SK-N-SH treated with all-trans-retinoic acid at 6 μM for 48 hours (cell line): ENCODE measurements at regions not wholly inside any gene's neighbourhood (a gene's known extent, or its start where the extent isn't known, plus 50 kb on each side); places are given as distances from the start of the nearest gene placed in this dataset.

Source experiments
- GLIS3 ChIP-seq: fragments of 250-450 bp; sonication (Bioruptor Pico); IDR thresholded peaks from 2 replicates; pipeline ENCODE4 v1.5.0; 2020; ENCODE audit warnings: mild to moderate bottlenecking, moderate library complexity
- ZFP30 ChIP-seq: fragments of 450-650 bp; formaldehyde crosslinking; IDR thresholded peaks from 2 replicates; pipeline ENCODE4 v1.5.0; 2022; ENCODE audit warnings: mild to moderate bottlenecking, moderate library complexity

DNA sequence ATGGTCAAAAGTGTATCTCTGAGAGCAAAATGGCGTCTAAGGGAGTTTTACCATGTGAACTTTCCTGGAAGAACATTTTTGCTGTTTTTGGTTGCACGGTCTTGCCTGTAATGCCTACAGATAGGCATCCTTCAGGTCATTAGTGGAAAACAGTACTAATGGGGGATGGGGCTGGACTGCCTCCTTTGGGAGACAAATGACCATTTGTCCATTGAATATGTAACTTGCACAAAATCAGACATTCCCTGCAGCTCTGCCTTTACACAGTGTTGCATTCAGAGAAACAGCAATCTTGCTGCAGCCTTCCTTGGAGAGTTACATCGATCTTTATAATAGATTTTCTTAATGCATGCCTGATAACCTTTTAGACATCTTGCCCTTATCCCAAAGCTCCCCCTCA lies 138.5 kb upstream of the EGFLAM start:
- TF ChIP-seq GLIS3 = no peak
- no peak for TF ChIP-seq ZFP30 (CRISPR knock-in tag)
